AG04449 (cell line): ENCODE measurements at regions not wholly inside any gene's neighbourhood (a gene's known extent, or its start where the extent isn't known, plus 50 kb on each side); places are given as distances from the start of the nearest gene placed in this dataset.

Source experiments
- CTCF ChIA-PET: fragments of 350-600 bp; formaldehyde crosslinking; extraction: SDS; loops from one replicate; lab custom pipeline; 2021; ENCODE audit warnings: antibody characterized with exemption; lab: Yijun Ruan, JAX
- POLR2A ChIA-PET: fragments of 400-600, 350-600 bp; formaldehyde crosslinking; extraction: SDS; loops from one replicate; lab custom pipeline; 2020; ENCODE audit warnings: antibody characterized with exemption, inconsistent platforms; lab: Yijun Ruan, JAX
- DNase-seq: peaks from one replicate; pipeline ENCODE4 v3.0.0-alpha.2; 2010; ENCODE audit warnings: low read depth, low spot score
- H3K4me3 ChIP-seq: 2 replicates; pipeline ENCODE4 v1.5.1; 2011; ENCODE audit warnings: low read depth, mild to moderate bottlenecking, control low read depth, low read length
- CTCF ChIP-seq: IDR thresholded peaks from one replicate; pipeline ENCODE4 v1.5.1; 2011; ENCODE audit warnings: mild to moderate bottlenecking, moderate library complexity, low read length, control low read depth, inconsistent platforms; ENCODE audit not compliant: insufficient read depth; ENCODE audit errors: missing control alignments

DNA sequence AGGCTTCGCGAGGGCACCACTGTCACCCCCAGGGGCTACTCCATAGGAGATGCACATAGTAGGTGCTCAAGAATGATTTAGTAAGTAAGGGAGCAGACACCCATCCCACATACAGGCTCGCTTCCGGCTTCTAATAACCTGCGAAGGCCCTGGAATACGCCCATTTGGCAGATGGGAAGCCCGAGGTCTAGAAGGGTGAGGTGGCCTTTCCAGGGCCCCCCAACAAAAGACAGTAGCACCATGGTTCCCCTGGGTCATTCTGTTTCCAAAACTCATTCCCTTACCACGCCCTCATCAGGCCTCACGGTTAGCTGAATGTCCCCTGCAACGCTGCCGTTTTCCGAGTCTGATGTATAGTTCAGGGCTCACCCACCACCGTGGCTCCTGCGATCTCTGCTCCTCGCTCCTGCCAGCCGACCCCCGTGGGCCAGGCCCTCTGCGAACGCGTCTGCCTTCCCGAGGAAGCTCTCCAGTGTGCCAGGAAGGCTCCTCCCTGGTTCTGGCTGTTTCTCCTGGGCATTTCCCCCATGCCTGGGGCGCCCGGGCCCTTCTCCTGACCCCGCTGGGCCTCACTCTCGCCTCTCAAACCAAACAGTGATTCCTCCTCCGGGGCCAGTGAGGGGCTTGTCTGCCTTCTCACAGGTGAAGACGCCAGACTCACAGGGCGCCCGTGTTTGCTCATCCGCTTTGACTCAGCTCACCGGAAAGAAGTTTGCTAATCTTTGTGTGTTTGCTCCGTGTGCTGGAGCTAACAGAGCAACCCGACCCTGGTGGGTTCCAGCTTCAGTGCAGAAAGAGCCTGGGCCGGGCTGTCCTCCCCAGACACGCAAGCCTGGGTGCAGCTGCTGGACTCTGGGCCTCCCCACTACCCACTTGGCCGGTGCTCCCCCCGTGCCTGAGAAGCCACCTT lies 86.6 kb downstream of the RTL6 start:
- no peak for TF ChIP-seq CTCF
- POLR2A ChIA-PET = no interaction called here
- H3K4me3 ChIP-seq = no peak overlapping the region
- DNase-seq = no peak
- CTCF ChIA-PET = no interaction called here

- CTCF ChIA-PET = no interaction called here
Measured at GRCh38 chr22:44410451-44410991, 87.5 kb downstream of the RTL6 start.

DNA sequence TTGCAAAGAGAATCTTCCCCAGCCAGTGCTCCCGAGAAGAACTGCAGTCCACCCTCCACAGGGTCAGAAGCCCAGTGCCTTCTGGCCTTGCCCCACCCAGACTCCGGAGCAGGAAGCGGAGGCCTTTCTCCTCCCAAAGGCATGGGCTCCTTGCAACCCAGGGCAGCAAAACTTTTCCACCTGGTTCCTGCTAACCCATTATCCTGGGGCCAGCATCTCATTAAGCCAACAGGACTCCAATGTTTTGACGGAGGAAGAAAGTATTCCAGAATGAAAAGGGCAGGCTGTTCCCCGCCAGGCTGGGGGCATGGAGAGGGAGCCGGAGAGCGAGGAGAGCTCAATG lies 88.1 kb downstream of the RTL6 start:
- no peak for TF ChIP-seq CTCF
- POLR2A ChIA-PET = no interaction called here
- H3K4me3 ChIP-seq = no peak overlapping the region
- no peak for DNase-seq
- CTCF ChIA-PET = no interaction called here

More at GRCh38 chr22:44410451-44410991, 87.5 kb downstream of the RTL6 start:
- DNase-seq = no peak
- POLR2A ChIA-PET = no interaction called here
- TF ChIP-seq CTCF = no peak
- H3K4me3 ChIP-seq = no peak overlapping the region

DNA sequence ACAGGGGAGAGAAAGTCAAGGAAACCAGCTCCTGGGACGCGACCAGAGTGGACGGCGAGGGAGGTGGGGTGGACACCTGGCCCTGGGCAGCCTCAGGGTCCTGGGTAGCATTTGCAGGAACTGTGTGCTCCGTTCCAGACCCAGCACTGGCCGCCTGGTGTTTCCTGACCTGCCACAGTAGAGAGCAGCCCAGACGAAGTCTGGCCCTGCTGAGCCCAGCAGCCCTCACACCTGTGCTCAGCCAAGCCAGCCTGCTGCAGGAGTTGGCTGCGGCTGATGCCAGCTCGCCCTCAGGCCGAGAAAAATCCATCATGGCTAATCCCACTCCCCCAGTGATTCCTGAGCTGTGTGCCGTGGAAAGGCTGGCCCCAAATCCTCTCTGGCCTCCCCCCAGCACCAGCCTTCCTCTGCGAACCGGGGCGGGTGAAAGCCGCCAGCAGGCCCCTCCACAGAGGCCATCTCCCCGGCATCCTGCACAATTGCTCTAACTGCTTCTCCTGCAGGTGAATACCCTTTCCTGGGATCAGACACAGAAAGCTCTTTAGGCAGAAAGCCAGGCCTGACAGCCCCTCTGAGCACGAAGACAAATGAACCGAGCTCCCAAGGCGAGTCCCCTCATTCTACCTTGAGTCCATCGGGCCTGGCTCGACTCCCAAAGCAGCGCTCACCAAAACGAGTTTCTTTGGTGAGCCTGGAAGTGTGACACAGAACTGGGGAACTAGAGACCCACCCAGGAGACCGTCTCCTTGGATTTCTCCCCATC lies 88.6 kb downstream of the RTL6 start:
- POLR2A ChIA-PET = no interaction called here
- CTCF ChIA-PET = no interaction called here
- TF ChIP-seq CTCF = no peak

DNA sequence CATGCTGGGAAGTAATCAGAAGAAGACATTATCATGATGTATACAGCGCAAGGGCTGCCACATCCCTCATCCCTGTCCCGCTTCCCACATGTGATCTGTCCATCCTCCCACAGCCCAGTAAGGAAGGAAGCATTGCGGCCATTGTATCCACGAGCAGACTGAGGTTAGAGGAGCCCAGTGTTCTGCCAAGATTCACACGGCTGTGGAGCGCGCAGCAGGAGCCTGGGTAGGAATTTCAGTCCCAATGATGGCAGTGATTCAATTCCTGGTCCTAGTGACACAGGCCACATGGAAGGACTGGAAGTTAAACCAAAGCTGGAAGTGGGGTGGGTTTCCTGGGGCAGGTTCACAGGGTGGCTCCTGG lies 89.2 kb downstream of the RTL6 start:
- no peak for TF ChIP-seq CTCF
- ChIA-PET POLR2A (no interaction called here), CTCF (no interaction called here)
- DNase-seq = no peak
- no peak overlapping the region for H3K4me3 ChIP-seq

More for the DNA sequence above, 88.6 kb downstream of the RTL6 start:
- no peak for DNase-seq
- no peak overlapping the region for H3K4me3 ChIP-seq
